Pancreas (tissue), 10 donors: ENCODE measurements at regions not wholly inside any gene's neighbourhood (a gene's known extent, or its start where the extent isn't known, plus 50 kb on each side); places are given as distances from the start of the nearest gene placed in this dataset.
"Not testable (repeated sequence)": the region's sequence is repeated elsewhere in the genome, so short reads cannot be mapped to it uniquely, and the experiment has no call there.

Source experiments
- ATAC-seq, 4 donors: fragments of 200-7000 bp; cut with Tn5 transposase; one replicate each; pipeline versions ENCODE4 v1.8.0 to v1.9.1; 2020; ENCODE audit warnings: mild to moderate bottlenecking in 4 of 4, moderate library complexity in 4 of 4
- DNase-seq, 6 donors: peaks; one replicate each; pipeline ENCODE4 v3.0.0-alpha.2; 2020
- FAIRE-seq: peaks from 2 replicates; lab custom pipeline; 2012; peaks lifted over from hg19 to GRCh38; lab: Jason Lieb, UNC
- H3K27ac ChIP-seq, 4 donors: fragments of 200-600 bp; sonication (generic); 1 replicate in 3 of 4; 2 replicates in 1 of 4; pipeline versions ENCODE4 v1.5.0 to v1.8.0; 2020
- H3K27me3 ChIP-seq, 4 donors: fragments of 200-600 bp; one replicate each; pipeline ENCODE4 v1.8.0; 2021
- H3K36me3 ChIP-seq, 3 donors: fragments of 200-600 bp; sonication (generic) in 1 of 3; one replicate each; pipeline versions ENCODE4 v1.5.0 to v1.8.0; 2020 to 2021
- H3K4me1 ChIP-seq, 3 donors: fragments of 200-600 bp; one replicate each; pipeline ENCODE4 v1.8.0; 2021
- H3K4me3 ChIP-seq, 4 donors: fragments of 200-600 bp; sonication (generic) in 2 of 4; one replicate each; pipeline versions ENCODE4 v1.5.0 to v1.8.0; 2020 to 2021
- H3K9me3 ChIP-seq, 4 donors: fragments of 200-600 bp; one replicate each; pipeline ENCODE4 v1.8.0; 2021
- CTCF ChIP-seq, 4 donors: fragments of 200-600 bp; sonication (generic) in 3 of 4; IDR thresholded peaks; one replicate each; pipeline versions ENCODE4 v1.5.0 to v1.8.0; 2021; ENCODE audit warnings: antibody characterized with exemption in 4 of 4
- WGBS, 2 donors: extraction: QIAGEN DNeasy Blood & Tissue Kit; methylation state at CpG; one replicate each; pipeline ENCODE4 v1.1.7; 2013; 5-methylcytosine and 5-hydroxymethylcytosine counted together
- intact Hi-C, 3 donors: fragments of 100-400 bp; cut with DNase I; formaldehyde crosslinking; loops; one replicate each; pipeline versions ENCODE4 v1.11.1 to v1.14.2; 2022
- donor health status: healthy with polysubstance abuse.
- donor health status: DM: no; HTN: no; CAD: no; lungs with moderate emphysema.
- donor health status: DM: no; HTN: no; CAD: no.
- donor health status: control.
- donor health status: control.
- donor health status: Bipolar disorder and iron deficiency.
- donor health status: DM: yes; HTN: yes; CAD: no.
- donor health status: DM: no; HTN: no; CAD: no.
- donor health status: DM: no; HTN: no; CAD: no.
- donor health status: DM: yes; HTN: yes; CAD: no.

GRCh38 chrX:144601010-144601409 is 646.3 kb upstream of the SPANXN1 start:
- intact Hi-C loops = no loop called here
- FAIRE-seq (no peak), DNase-seq (no peak), ATAC-seq (no peak)
- no peaks in the 10 kb centered on the region for H3K4me1 ChIP-seq
- no peak for TF ChIP-seq CTCF (IDR thresholded peaks at IDR 0.05)
- no peaks in the 10 kb centered on the region for H3K27me3 ChIP-seq
- H3K36me3 ChIP-seq = no peaks in the 10 kb centered on the region
- H3K27ac ChIP-seq = no peak overlapping the region
- 47 to 59% methylated on average over 2 of the region's 2 CpGs for WGBS, 2 donors
- no peak overlapping the region for H3K4me3 ChIP-seq
- H3K9me3 ChIP-seq = no peaks in the 10 kb centered on the region

GRCh38 chrX:144612076-144612475 is 635.2 kb upstream of the SPANXN1 start:
- intact Hi-C loops = no loop called here
- no peaks in the 10 kb centered on the region for H3K36me3 ChIP-seq
- no peak for ATAC-seq
- H3K4me3 ChIP-seq = no peak overlapping the region
- H3K9me3 ChIP-seq = no peaks in the 10 kb centered on the region
- H3K27ac ChIP-seq = no peak overlapping the region
- no peaks in the 10 kb centered on the region for H3K4me1 ChIP-seq
- DNase-seq = no peak
- peaks cover 0 to 5% (median 0%) of the 10 kb centered on the region in 4 donors for H3K27me3 ChIP-seq
- TF ChIP-seq CTCF (IDR thresholded peaks at IDR 0.05) = no peak
- WGBS, 2 donors = 54% methylated on average over 4 of the region's 4 CpGs
- no peak for FAIRE-seq

- H3K4me1 ChIP-seq = no peaks in the 10 kb centered on the region
- ATAC-seq (no peak), DNase-seq (no peak), FAIRE-seq (no peak)
- no peaks in the 10 kb centered on the region for H3K9me3 ChIP-seq
- H3K27ac ChIP-seq = no peak overlapping the region
- H3K36me3 ChIP-seq = no peaks in the 10 kb centered on the region
- TF ChIP-seq CTCF (IDR thresholded peaks at IDR 0.05) = no peak
- WGBS, 2 donors = 34 to 39% methylated on average over 4 of the region's 4 CpGs
- no peak overlapping the region for H3K4me3 ChIP-seq
- intact Hi-C loops = no loop called here
- H3K27me3 ChIP-seq = peaks cover 0 to 5% (median 0%) of the 10 kb centered on the region in 4 donors
These were observed 631.0 kb upstream of the SPANXN1 start for GRCh38 chrX:144616317-144616716.

GRCh38 chrX:144627947-144628346 is 619.4 kb upstream of the SPANXN1 start:
- intact Hi-C loops = no loop called here
- WGBS, 2 donors = 48 to 49% methylated on average over 3 of the region's 3 CpGs
- FAIRE-seq (no peak), ATAC-seq (no peak), DNase-seq (no peak)
- Histone ChIP-seq H3K27me3 (no peaks in the 10 kb centered on the region), H3K4me3 (no peak overlapping the region), H3K36me3 (no peaks in the 10 kb centered on the region), H3K4me1 (no peaks in the 10 kb centered on the region), H3K27ac (no peak overlapping the region), H3K9me3 (no peaks in the 10 kb centered on the region)
- TF ChIP-seq CTCF (IDR thresholded peaks at IDR 0.05) = no peak

GRCh38 chrX:144634451-144634850 is 612.9 kb upstream of the SPANXN1 start:
- intact Hi-C loops, FAIRE-seq, H3K4me3 ChIP-seq, ATAC-seq, DNase-seq, H3K4me1 ChIP-seq, H3K27me3 ChIP-seq, H3K27ac ChIP-seq, H3K36me3 ChIP-seq, H3K9me3 ChIP-seq: not testable (repeated sequence)
- WGBS, 2 donors = 62 to 67% methylated on average over 7 of the region's 8 CpGs
